DND-41 (cell line): ENCODE measurements at regions not wholly inside any gene's neighbourhood (a gene's known extent, or its start where the extent isn't known, plus 50 kb on each side); places are given as distances from the start of the nearest gene placed in this dataset.
"Not testable (repeated sequence)": the region's sequence is repeated elsewhere in the genome, so short reads cannot be mapped to it uniquely, and the experiment has no call there.

Source experiments
- ATAC-seq: fragments of 200-7000 bp; cut with Tn5 transposase; 3 replicates; pipeline ENCODE4 v1.9.1; 2021; ENCODE audit warnings: low read depth; ENCODE audit not compliant: insufficient read depth
- DNase-seq: peaks from one replicate; pipeline ENCODE4 v3.0.0-alpha.2; 2020
- H2AFZ ChIP-seq: 2 replicates; pipeline ENCODE4 v1.6.0; 2012; ENCODE audit warnings: low read depth, low read length
- H3K27ac ChIP-seq: 2 replicates; pipeline ENCODE4 v1.5.1; 2012; ENCODE audit warnings: low read length, inconsistent platforms
- H3K27me3 ChIP-seq: fragments of 200-600 bp; sonication (generic); 2 replicates; pipeline ENCODE4 v1.6.0; 2012; ENCODE audit warnings: low read length, mild to moderate bottlenecking, inconsistent platforms; ENCODE audit not compliant: insufficient read depth, poor library complexity
- H3K36me3 ChIP-seq: 2 replicates; pipeline ENCODE4 v1.5.1; 2012; ENCODE audit warnings: low read length, inconsistent platforms; ENCODE audit not compliant: insufficient read depth
- H3K4me1 ChIP-seq: 2 replicates; pipeline ENCODE4 v1.5.1; 2012; ENCODE audit warnings: mild to moderate bottlenecking, low read length; ENCODE audit not compliant: insufficient read depth
- H3K4me2 ChIP-seq: 2 replicates; pipeline ENCODE4 v1.6.0; 2012; ENCODE audit warnings: mild to moderate bottlenecking, moderate library complexity, low read length, inconsistent platforms; ENCODE audit not compliant: insufficient read depth
- H3K4me3 ChIP-seq, 2 experiments: fragments of 200-600 bp in 1 of 2; shearing (Covaris generic) in 1 of 2; 2 replicates each; pipeline ENCODE4 v1.5.1; 2012 to 2016; ENCODE audit warnings: inconsistent platforms in 2 of 2, low read length in 2 of 2, mild to moderate bottlenecking in 2 of 2, low read depth in 1 of 2, moderate library complexity in 1 of 2
- H3K79me2 ChIP-seq: 2 replicates; pipeline ENCODE4 v1.6.0; 2012; ENCODE audit warnings: low read length, inconsistent platforms; ENCODE audit not compliant: insufficient read depth
- H3K9ac ChIP-seq: 2 replicates; pipeline ENCODE4 v1.6.0; 2012; ENCODE audit warnings: low read depth, mild to moderate bottlenecking, inconsistent platforms, low read length, moderate library complexity
- H3K9me3 ChIP-seq: 2 replicates; pipeline ENCODE4 v1.5.1; 2012; ENCODE audit warnings: low read length, moderate library complexity, mild to moderate bottlenecking, inconsistent platforms; ENCODE audit not compliant: insufficient read depth, severe bottlenecking
- H4K20me1 ChIP-seq: 2 replicates; pipeline ENCODE4 v1.6.0; 2012; ENCODE audit warnings: low read length; ENCODE audit not compliant: insufficient read depth
- CTCF ChIP-seq: IDR thresholded peaks from 2 replicates; pipeline ENCODE4 v1.5.1; 2012; ENCODE audit warnings: borderline replicate concordance, low read length, moderate library complexity, mild to moderate bottlenecking; ENCODE audit not compliant: poor library complexity, severe bottlenecking; ENCODE audit errors: extremely low read depth
- EZH2 ChIP-seq: IDR thresholded peaks from 3 replicates; pipeline ENCODE4 v1.6.1; 2012; ENCODE audit warnings: borderline replicate concordance, low read depth, mild to moderate bottlenecking, moderate library complexity, low read length, inconsistent platforms; ENCODE audit not compliant: severe bottlenecking

- ATAC-seq (no peak), DNase-seq (no peak)
- no peak overlapping the region for H3K9ac ChIP-seq
- no peaks in the 10 kb centered on the region for H3K27me3 ChIP-seq
- no peak overlapping the region for H2AFZ ChIP-seq
- no peaks in the 10 kb centered on the region for H4K20me1 ChIP-seq
- no peak overlapping the region for H3K4me3 ChIP-seq
- TF ChIP-seq CTCF (no peak), EZH2 (no peak)
- no peaks in the 10 kb centered on the region for H3K4me1 ChIP-seq
- no peak overlapping the region for H3K4me2 ChIP-seq
- no peaks in the 10 kb centered on the region for H3K36me3 ChIP-seq
- no peaks in the 10 kb centered on the region for H3K79me2 ChIP-seq
- H3K9me3 ChIP-seq = no peaks in the 10 kb centered on the region
- no peak overlapping the region for H3K27ac ChIP-seq
Measured at GRCh38 chr4:163697121-163697520, 202.6 kb downstream of the TMA16 start.

- H2AFZ ChIP-seq, H3K4me2 ChIP-seq, H3K4me1 ChIP-seq, H3K9ac ChIP-seq, H3K36me3 ChIP-seq, H3K27me3 ChIP-seq, H4K20me1 ChIP-seq, H3K27ac ChIP-seq, DNase-seq, H3K9me3 ChIP-seq, H3K79me2 ChIP-seq, H3K4me3 ChIP-seq, ATAC-seq: not testable (repeated sequence)
Measured at GRCh38 chr4:163700383-163700782, 205.9 kb downstream of the TMA16 start.

GRCh38 chr4:163701916-163702315 is 207.4 kb downstream of the TMA16 start:
- Histone ChIP-seq H3K36me3 (no peaks in the 10 kb centered on the region), H3K79me2 (no peaks in the 10 kb centered on the region), H3K9ac (no peak overlapping the region), H3K4me3 (no peak overlapping the region), H3K4me1 (no peaks in the 10 kb centered on the region), H3K9me3 (no peaks in the 10 kb centered on the region), H3K27ac (no peak overlapping the region), H3K4me2 (no peak overlapping the region), H2AFZ (no peak overlapping the region), H4K20me1 (no peaks in the 10 kb centered on the region), H3K27me3 (no peaks in the 10 kb centered on the region)
- DNase-seq (no peak), ATAC-seq (no peak)
- TF ChIP-seq CTCF (no peak), EZH2 (no peak)

- TF ChIP-seq CTCF (no peak), EZH2 (no peak)
- Histone ChIP-seq H3K9me3 (no peaks in the 10 kb centered on the region), H3K79me2 (no peaks in the 10 kb centered on the region), H3K36me3 (no peaks in the 10 kb centered on the region), H3K9ac (no peak overlapping the region), H3K4me3 (no peak overlapping the region), H3K4me1 (no peaks in the 10 kb centered on the region), H3K4me2 (no peak overlapping the region), H4K20me1 (no peaks in the 10 kb centered on the region), H2AFZ (no peak overlapping the region), H3K27ac (no peak overlapping the region), H3K27me3 (no peaks in the 10 kb centered on the region)
- DNase-seq (no peak), ATAC-seq (no peak)
Measured at GRCh38 chr4:163702736-163703135, 208.2 kb downstream of the TMA16 start.
